Stimulated activated CD8-positive, alpha-beta memory T cell treated with anti-CD3 and anti-CD28 coated beads, Interleukin-7, amount 100 ng/mL, for 4 hours (primary cell): ENCODE measurements at regions not wholly inside any gene's neighbourhood (a gene's known extent, or its start where the extent isn't known, plus 50 kb on each side); places are given as distances from the start of the nearest gene placed in this dataset.
"Not testable (repeated sequence)": the region's sequence is repeated elsewhere in the genome, so short reads cannot be mapped to it uniquely, and the experiment has no call there.

Experiments used
- DNase-seq, 2 donors: peaks; one replicate each; pipeline ENCODE4 v3.0.0-alpha.2; 2020; ENCODE audit warnings: low read depth in 2 of 2

- not testable (repeated sequence) for DNase-seq
These were observed 55.2 kb downstream of the GOLGA8B start for GRCh38 chr15:34528055-34528754.

- not testable (repeated sequence) for DNase-seq
These were observed 55.8 kb downstream of the GOLGA8B start for GRCh38 chr15:34527641-34528040.

GRCh38 chr15:34523849-34524248, 59.6 kb downstream of the GOLGA8B start:
- not testable (repeated sequence) for DNase-seq

- not testable (repeated sequence) for DNase-seq
These were observed 60.9 kb downstream of the GOLGA8B start for GRCh38 chr15:34522601-34523000.

GRCh38 chr15:34521802-34522485, 61.5 kb downstream of the GOLGA8B start:
- not testable (repeated sequence) for DNase-seq

- no peak for DNase-seq
These were observed 62.9 kb downstream of the GOLGA8B start for GRCh38 chr15:34520566-34520965.

- not testable (repeated sequence) for DNase-seq
These were observed 63.4 kb downstream of the GOLGA8B start for GRCh38 chr15:34520010-34520409.

- DNase-seq: peak in 1 of 2 donors; percentile 17
These were observed 69.2 kb downstream of the GOLGA8B start for GRCh38 chr15:34514251-34514670.

- DNase-seq: no peak
These were observed 70.8 kb downstream of the GOLGA8B start for GRCh38 chr15:34512628-34513027.

GRCh38 chr15:34501131-34501530, 63.5 kb upstream of the GOLGA8A start:
- no peak for DNase-seq

GRCh38 chr15:34496207-34496995, 58.8 kb upstream of the GOLGA8A start:
- no peak for DNase-seq

- DNase-seq: not testable (repeated sequence)
These were observed 58.1 kb upstream of the GOLGA8A start for GRCh38 chr15:34495707-34496106.

GRCh38 chr15:34494084-34494399, 56.4 kb upstream of the GOLGA8A start:
- no peak for DNase-seq

GRCh38 chr15:34493001-34493400, 55.4 kb upstream of the GOLGA8A start:
- no peak for DNase-seq

GRCh38 chr15:34491488-34491887, 53.9 kb upstream of the GOLGA8A start:
- DNase-seq: not testable (repeated sequence)

- no peak for DNase-seq
These were observed 53.0 kb upstream of the GOLGA8A start for GRCh38 chr15:34490417-34491193.

- DNase-seq: not testable (repeated sequence)
These were observed 51.7 kb upstream of the GOLGA8A start for GRCh38 chr15:34488973-34489959.
